ENCODE measurements at regions not wholly inside any gene's neighbourhood (a gene's known extent, or its start where the extent isn't known, plus 50 kb on each side); places are given as distances from the start of the nearest gene placed in this dataset.

DNA sequence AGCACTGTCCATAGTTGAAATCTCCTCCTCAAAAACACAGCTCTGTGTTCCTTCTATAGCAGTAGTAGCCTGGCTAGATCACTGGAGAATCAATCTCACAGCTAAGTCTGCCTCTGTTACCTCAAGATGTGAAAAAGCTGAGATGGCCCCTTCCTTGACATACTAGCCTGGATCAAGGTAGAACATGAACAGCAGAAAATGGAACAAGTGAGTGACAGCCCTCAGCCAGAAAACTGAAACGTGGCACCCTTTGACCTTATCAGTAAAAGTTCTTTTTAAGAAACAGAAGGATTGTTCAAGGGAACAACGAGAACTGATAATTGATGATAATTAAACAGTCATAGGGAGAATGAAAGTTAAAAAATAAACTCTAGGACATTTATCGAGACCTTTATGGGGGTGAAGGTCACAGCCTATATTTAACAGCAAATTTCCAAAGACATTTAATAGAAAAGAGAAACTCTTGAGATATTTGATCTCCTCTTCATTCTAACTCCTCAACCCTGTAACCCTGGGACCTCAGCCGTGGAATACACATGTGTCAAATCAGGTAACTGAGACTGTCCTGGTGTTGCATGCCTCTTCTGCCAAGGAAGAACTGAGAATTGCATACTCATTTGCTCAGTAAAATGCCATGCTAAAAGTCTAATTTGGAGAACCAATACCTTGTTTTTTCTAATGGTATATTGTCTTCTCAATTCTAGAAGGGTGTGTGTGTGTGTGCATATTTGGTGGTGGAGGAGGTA, 258.0 kb upstream of the ATP2B1 start:
- H3K4me1 Mint-ChIP-seq (ENCODE audit: unreplicated experiment), result peaks cover 25% of the 10 kb centered on the region

DNA sequence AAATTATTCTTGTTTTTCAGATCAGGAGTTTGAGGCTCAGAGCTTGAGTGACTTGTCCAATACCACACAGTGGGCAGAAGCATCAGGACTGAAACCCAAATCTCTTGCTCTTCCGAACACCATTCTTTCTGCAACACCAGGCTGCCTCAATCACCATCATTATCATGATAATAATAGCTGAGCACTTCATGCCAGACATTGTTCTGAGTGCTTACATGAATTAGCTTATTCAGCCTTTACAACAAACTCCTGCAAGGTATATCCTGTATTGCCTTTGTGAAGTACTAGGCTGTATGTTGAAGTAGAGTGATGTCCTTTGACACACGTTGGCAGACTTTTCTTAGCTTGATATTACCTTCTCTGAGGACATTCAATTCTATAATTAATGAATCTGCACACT, 257.4 kb upstream of the ATP2B1 start:
- peaks cover 20% of the 10 kb centered on the region for H3K4me1 Mint-ChIP-seq (ENCODE audit: unreplicated experiment)
- TF ChIP-seq, protein P1, sequence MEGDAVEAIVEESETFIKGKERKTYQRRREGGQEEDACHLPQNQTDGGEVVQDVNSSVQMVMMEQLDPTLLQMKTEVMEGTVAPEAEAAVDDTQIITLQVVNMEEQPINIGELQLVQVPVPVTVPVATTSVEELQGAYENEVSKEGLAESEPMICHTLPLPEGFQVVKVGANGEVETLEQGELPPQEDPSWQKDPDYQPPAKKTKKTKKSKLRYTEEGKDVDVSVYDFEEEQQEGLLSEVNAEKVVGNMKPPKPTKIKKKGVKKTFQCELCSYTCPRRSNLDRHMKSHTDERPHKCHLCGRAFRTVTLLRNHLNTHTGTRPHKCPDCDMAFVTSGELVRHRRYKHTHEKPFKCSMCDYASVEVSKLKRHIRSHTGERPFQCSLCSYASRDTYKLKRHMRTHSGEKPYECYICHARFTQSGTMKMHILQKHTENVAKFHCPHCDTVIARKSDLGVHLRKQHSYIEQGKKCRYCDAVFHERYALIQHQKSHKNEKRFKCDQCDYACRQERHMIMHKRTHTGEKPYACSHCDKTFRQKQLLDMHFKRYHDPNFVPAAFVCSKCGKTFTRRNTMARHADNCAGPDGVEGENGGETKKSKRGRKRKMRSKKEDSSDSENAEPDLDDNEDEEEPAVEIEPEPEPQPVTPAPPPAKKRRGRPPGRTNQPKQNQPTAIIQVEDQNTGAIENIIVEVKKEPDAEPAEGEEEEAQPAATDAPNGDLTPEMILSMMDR (conservative IDR thresholded peaks at IDR 0.05), result no peak
- no peaks in the 10 kb centered on the region for H3K36me3 Mint-ChIP-seq
- H3K4me3 Mint-ChIP-seq, result no peak overlapping the region
- peaks cover 10% of the 10 kb centered on the region for H3K9me3 Mint-ChIP-seq
- no peaks in the 10 kb centered on the region for H3K27me3 Mint-ChIP-seq
- DNase-seq (ENCODE audit: extremely low spot score, unreplicated experiment), result no peak
- no peak overlapping the region for H3K27ac Mint-ChIP-seq

More for the DNA sequence above, 258.0 kb upstream of the ATP2B1 start:
- Mint-ChIP-seq H3K27ac (no peak overlapping the region), H3K9me3 (peaks cover 10% of the 10 kb centered on the region), H3K4me3 (no peak overlapping the region), H3K36me3 (no peaks in the 10 kb centered on the region), H3K27me3 (no peaks in the 10 kb centered on the region)
- TF ChIP-seq, protein P1 (conservative IDR thresholded peaks at IDR 0.05), result no peak
- no peak for DNase-seq (ENCODE audit: extremely low spot score, unreplicated experiment)

DNA sequence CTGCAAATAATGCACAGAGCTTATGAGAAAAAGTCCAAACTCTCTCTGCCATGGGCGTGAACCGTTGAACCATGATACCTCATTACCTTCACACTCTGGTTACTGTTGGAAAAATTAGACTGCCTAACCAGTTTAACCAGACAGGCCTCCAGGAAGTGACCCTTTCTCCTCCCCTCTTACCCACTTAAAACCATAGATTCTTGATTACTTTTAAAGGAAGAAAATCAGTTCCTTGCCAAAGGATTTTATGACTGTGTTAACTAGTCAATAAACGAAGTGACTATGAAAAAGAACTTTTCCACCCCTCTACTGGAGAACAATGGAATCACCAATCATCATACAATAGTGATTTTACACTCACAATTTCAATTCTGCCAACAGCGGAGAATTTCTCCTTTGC, 254.0 kb upstream of the ATP2B1 start:
- Mint-ChIP-seq H3K27ac (peak overlapping the region; percentile 44), H3K4me3 (no peak overlapping the region)

DNA sequence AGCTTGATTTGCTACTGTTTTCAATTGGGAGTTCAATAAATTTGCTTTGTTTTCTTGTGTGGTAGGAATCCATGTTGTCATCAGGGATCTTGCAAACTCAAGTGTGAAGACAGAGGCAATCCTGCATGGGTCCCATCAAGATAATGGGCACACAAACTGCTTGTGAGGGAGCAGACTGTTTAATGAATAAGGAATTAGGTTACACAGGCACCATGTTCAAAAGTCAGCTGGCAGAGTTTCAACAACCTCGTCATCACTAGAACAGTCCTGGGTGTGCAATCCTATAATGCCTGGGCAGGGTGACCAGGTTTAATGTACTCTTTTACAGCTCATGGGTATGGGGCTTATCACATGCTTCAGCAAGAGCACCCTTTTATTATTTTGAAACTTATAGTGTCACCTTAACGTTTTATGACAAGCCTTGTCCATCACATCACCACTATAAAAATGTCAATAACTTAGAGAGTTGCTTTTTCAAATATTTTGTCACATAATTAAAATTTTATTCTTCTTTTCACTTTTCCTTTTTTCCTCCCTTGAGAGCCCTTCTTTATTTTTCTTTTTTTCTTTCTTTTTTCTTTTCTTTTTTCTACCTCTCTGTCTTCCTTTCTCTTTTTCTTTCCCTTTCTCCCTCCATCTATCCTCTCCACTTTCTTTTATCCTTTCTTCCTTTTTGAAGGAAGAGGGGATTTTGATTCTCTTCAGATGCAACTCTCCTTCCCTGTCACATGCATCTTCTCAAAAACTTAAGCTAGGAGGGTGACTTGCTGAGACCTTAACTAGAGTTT, 252.2 kb upstream of the ATP2B1 start:
- no peak overlapping the region for H3K4me3 Mint-ChIP-seq
- TF ChIP-seq, protein P1 (conservative IDR thresholded peaks at IDR 0.05), result no peak
- H3K4me1 Mint-ChIP-seq (ENCODE audit: unreplicated experiment), result peaks cover 9% of the 10 kb centered on the region
- H3K36me3 Mint-ChIP-seq, result no peaks in the 10 kb centered on the region
- no peak overlapping the region for H3K27ac Mint-ChIP-seq
- DNase-seq (ENCODE audit: extremely low spot score, unreplicated experiment), result no peak
- peaks cover 6% of the 10 kb centered on the region for H3K9me3 Mint-ChIP-seq
- no peaks in the 10 kb centered on the region for H3K27me3 Mint-ChIP-seq

More for the DNA sequence above, 254.0 kb upstream of the ATP2B1 start:
- Mint-ChIP-seq H3K27me3 (no peaks in the 10 kb centered on the region), H3K36me3 (no peaks in the 10 kb centered on the region), H3K9me3 (peaks cover 6% of the 10 kb centered on the region), H3K4me1 (ENCODE audit: unreplicated experiment) (peaks cover 9% of the 10 kb centered on the region)
- no peak for DNase-seq (ENCODE audit: extremely low spot score, unreplicated experiment)
- TF ChIP-seq, protein P1 (conservative IDR thresholded peaks at IDR 0.05), result peak; percentile 53

DNA sequence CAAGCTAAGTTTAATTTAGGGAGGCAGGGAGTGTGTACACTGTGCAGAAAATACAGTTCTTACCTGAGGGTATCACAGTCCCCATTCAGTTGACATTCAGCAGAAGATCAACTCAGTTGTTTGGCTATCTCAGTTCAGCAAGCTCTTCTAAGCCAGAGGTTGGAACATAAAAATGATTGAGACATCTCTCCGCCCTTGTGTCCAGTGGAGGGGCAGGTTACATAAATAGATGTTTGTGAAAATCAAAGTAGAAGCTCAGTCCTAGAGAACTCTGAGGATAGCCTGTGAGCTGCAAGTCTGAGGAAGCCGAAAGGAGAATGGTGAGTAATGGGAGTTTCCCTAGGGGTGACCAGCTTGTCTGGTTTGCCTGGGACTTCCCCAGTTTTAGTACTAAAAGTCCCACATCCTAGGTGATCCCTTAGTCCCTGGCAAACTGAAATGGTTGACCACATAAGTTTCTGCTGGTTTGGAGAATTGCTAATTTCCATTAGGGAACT, 251.4 kb upstream of the ATP2B1 start:
- Mint-ChIP-seq H3K4me3 (no peak overlapping the region), H3K36me3 (no peaks in the 10 kb centered on the region)
- no peak for DNase-seq (ENCODE audit: extremely low spot score, unreplicated experiment)

More for the DNA sequence above, 251.4 kb upstream of the ATP2B1 start:
- Mint-ChIP-seq H3K27me3 (no peaks in the 10 kb centered on the region), H3K27ac (no peak overlapping the region), H3K4me1 (ENCODE audit: unreplicated experiment) (peaks cover 9% of the 10 kb centered on the region), H3K9me3 (peaks cover 6% of the 10 kb centered on the region)
- TF ChIP-seq, protein P1 (conservative IDR thresholded peaks at IDR 0.05), result no peak
